Brain microvascular endothelial cell (primary cell): ENCODE measurements at regions not wholly inside any gene's neighbourhood (a gene's known extent, or its start where the extent isn't known, plus 50 kb on each side); places are given as distances from the start of the nearest gene placed in this dataset.

Experiments used
- DNase-seq: peaks from one replicate; pipeline ENCODE4 v3.0.0-alpha.2; 2020
- H3K27ac ChIP-seq: fragments of 250-450 bp; sonication (Bioruptor Pico); 2 replicates; pipeline ENCODE4 v1.5.1; 2020; ENCODE audit warnings: mild to moderate bottlenecking, moderate library complexity
- H3K27me3 ChIP-seq: fragments of 250-450 bp; sonication (Bioruptor Pico); replicated peaks from 2 replicates; pipeline ENCODE4 v1.5.1; 2020; ENCODE audit warnings: mild to moderate bottlenecking
- H3K36me3 ChIP-seq: fragments of 250-450 bp; sonication (Bioruptor Pico); replicated peaks from 2 replicates; pipeline ENCODE4 v1.5.1; 2020; ENCODE audit warnings: mild to moderate bottlenecking
- H3K4me3 ChIP-seq: 2 replicates; pipeline ENCODE4 v1.5.1; 2011; ENCODE audit warnings: low read depth, mild to moderate bottlenecking, control low read depth, low read length, moderate library complexity
- CTCF ChIP-seq: IDR thresholded peaks from 2 replicates; pipeline ENCODE4 v1.5.1; 2011; ENCODE audit warnings: low read depth, mild to moderate bottlenecking, moderate library complexity, low read length, control low read depth, inconsistent platforms; ENCODE audit errors: missing control alignments
- in situ Hi-C: cut with HindIII; loops from 2 replicates; pipeline ENCODE4 v1.10.0; 2017; ENCODE audit warnings: low sequenced_read_pairs, low pct_ligation_motif_present

- DNase-seq, result no peak
- in situ Hi-C loops, result no loop called here
- Histone ChIP-seq H3K4me3 (no peak overlapping the region), H3K36me3 (no peaks in the 10 kb centered on the region), H3K27ac (no peak overlapping the region), H3K27me3 (no peaks in the 10 kb centered on the region)
- TF ChIP-seq CTCF, result no peak
Observed at GRCh38 chr6:159512571-159512970, 180.5 kb downstream of the SOD2 start.

- H3K27ac ChIP-seq, result no peak overlapping the region
- no peak overlapping the region for H3K4me3 ChIP-seq
- no peaks in the 10 kb centered on the region for H3K27me3 ChIP-seq
- no peak for TF ChIP-seq CTCF
- in situ Hi-C loops, result no loop called here
- H3K36me3 ChIP-seq, result no peaks in the 10 kb centered on the region
- DNase-seq, result no peak
Observed at GRCh38 chr6:159512104-159512503, 180.9 kb downstream of the SOD2 start.

GRCh38 chr6:159510141-159510540 is 182.9 kb downstream of the SOD2 start:
- no peak for TF ChIP-seq CTCF
- Histone ChIP-seq H3K36me3 (no peaks in the 10 kb centered on the region), H3K27ac (no peak overlapping the region), H3K27me3 (no peaks in the 10 kb centered on the region), H3K4me3 (no peak overlapping the region)
- in situ Hi-C loops, result no loop called here
- no peak for DNase-seq

GRCh38 chr6:159508931-159509330 is 184.1 kb downstream of the SOD2 start:
- no peak for DNase-seq
- Histone ChIP-seq H3K36me3 (no peaks in the 10 kb centered on the region), H3K27ac (no peak overlapping the region), H3K4me3 (no peak overlapping the region), H3K27me3 (no peaks in the 10 kb centered on the region)
- in situ Hi-C loops, result no loop called here
- no peak for TF ChIP-seq CTCF

GRCh38 chr6:159506048-159506447 is 187.0 kb downstream of the SOD2 start:
- Histone ChIP-seq H3K36me3 (no peaks in the 10 kb centered on the region), H3K4me3 (no peak overlapping the region), H3K27me3 (no peaks in the 10 kb centered on the region), H3K27ac (no peak overlapping the region)
- in situ Hi-C loops, result no loop called here
- no peak for TF ChIP-seq CTCF
- no peak for DNase-seq

- H3K27ac ChIP-seq, result no peak overlapping the region
- in situ Hi-C loops, result no loop called here
- H3K36me3 ChIP-seq, result no peaks in the 10 kb centered on the region
- no peak overlapping the region for H3K4me3 ChIP-seq
- DNase-seq, result no peak
- TF ChIP-seq CTCF, result no peak
- no peaks in the 10 kb centered on the region for H3K27me3 ChIP-seq
Observed at GRCh38 chr6:159505140-159505922, 187.7 kb downstream of the SOD2 start.
